ENCODE measurements at regions not wholly inside any gene's neighbourhood (a gene's known extent, or its start where the extent isn't known, plus 50 kb on each side); places are given as distances from the start of the nearest gene placed in this dataset.

GRCh38 chr13:67792151-67792676 is 562.1 kb upstream of the PCDH9 start:
- Histone ChIP-seq H3K79me2 (ENCODE audit: insufficient read depth, low read length) (no peaks in the 10 kb centered on the region), H3K9me2 (replicated peaks; ENCODE audit: insufficient read depth, low read length) (no peaks in the 10 kb centered on the region), H3K9ac (ENCODE audit: low read length) (no peak overlapping the region), H4K20me1 (ENCODE audit: low read depth, low read length) (no peaks in the 10 kb centered on the region), H2AFZ (ENCODE audit: low read depth, low read length, severe bottlenecking) (no peak overlapping the region), H3K4me3 (ENCODE audit: insufficient read depth, low read length, poor library complexity, severe bottlenecking) (no peak overlapping the region), H3K27me3 (ENCODE audit: low read length) (no peaks in the 10 kb centered on the region), H3K4me2 (ENCODE audit: low read depth, low read length, poor library complexity, severe bottlenecking) (no peak overlapping the region), H3K27ac (ENCODE audit: low read depth, low read length) (no peak overlapping the region), H3K36me3 (ENCODE audit: low read length) (no peaks in the 10 kb centered on the region), H3F3A (ENCODE audit: insufficient read depth) (no peaks in the 10 kb centered on the region), H3K9me3 (ENCODE audit: insufficient read depth, low read length) (no peaks in the 10 kb centered on the region)
- TF ChIP-seq CTCF (IDR thresholded peaks at IDR 0.05; ENCODE audit: insufficient read depth, low read length, poor library complexity, severe bottlenecking): no peak

- no peak overlapping the region for H3K27ac ChIP-seq (ENCODE audit: low read depth, low read length)
- no peak overlapping the region for H2AFZ ChIP-seq (ENCODE audit: low read depth, low read length, severe bottlenecking)
- no peaks in the 10 kb centered on the region for H3F3A ChIP-seq (ENCODE audit: insufficient read depth)
- no peak overlapping the region for H3K9ac ChIP-seq (ENCODE audit: low read length)
- no peaks in the 10 kb centered on the region for H3K9me3 ChIP-seq (ENCODE audit: insufficient read depth, low read length)
- no peaks in the 10 kb centered on the region for H3K27me3 ChIP-seq (ENCODE audit: low read length)
- TF ChIP-seq EZH2phosphoT487 (conservative IDR thresholded peaks at IDR 0.05; ENCODE audit: low read length) (no peak), CTCF (IDR thresholded peaks at IDR 0.05; ENCODE audit: insufficient read depth, low read length, poor library complexity, severe bottlenecking) (no peak)
- H3K4me3 ChIP-seq (ENCODE audit: insufficient read depth, low read length, poor library complexity, severe bottlenecking): no peak overlapping the region
- no peak overlapping the region for H3K4me2 ChIP-seq (ENCODE audit: low read depth, low read length, poor library complexity, severe bottlenecking)
- no peaks in the 10 kb centered on the region for H4K20me1 ChIP-seq (ENCODE audit: low read depth, low read length)
- H3K36me3 ChIP-seq (ENCODE audit: low read length): no peaks in the 10 kb centered on the region
- H3K79me2 ChIP-seq (ENCODE audit: insufficient read depth, low read length): no peaks in the 10 kb centered on the region
- no peaks in the 10 kb centered on the region for H3K9me2 ChIP-seq (replicated peaks; ENCODE audit: insufficient read depth, low read length)
These were observed 560.9 kb upstream of the PCDH9 start for GRCh38 chr13:67791047-67791446.

GRCh38 chr13:67776151-67776550 is 546.0 kb upstream of the PCDH9 start:
- Histone ChIP-seq H3K36me3 (ENCODE audit: low read length) (no peaks in the 10 kb centered on the region), H3K9me2 (replicated peaks; ENCODE audit: insufficient read depth, low read length) (no peaks in the 10 kb centered on the region), H2AFZ (ENCODE audit: low read depth, low read length, severe bottlenecking) (no peak overlapping the region), H3K9me3 (ENCODE audit: insufficient read depth, low read length) (peaks cover 5% of the 10 kb centered on the region; the same call in 1 of the 2 replicates), H3K79me2 (ENCODE audit: insufficient read depth, low read length) (no peaks in the 10 kb centered on the region), H3F3A (ENCODE audit: insufficient read depth) (no peaks in the 10 kb centered on the region), H3K4me2 (ENCODE audit: low read depth, low read length, poor library complexity, severe bottlenecking) (no peak overlapping the region), H3K27ac (ENCODE audit: low read depth, low read length) (no peak overlapping the region), H4K20me1 (ENCODE audit: low read depth, low read length) (no peaks in the 10 kb centered on the region), H3K4me3 (ENCODE audit: insufficient read depth, low read length, poor library complexity, severe bottlenecking) (no peak overlapping the region), H3K27me3 (ENCODE audit: low read length) (no peaks in the 10 kb centered on the region), H3K9ac (ENCODE audit: low read length) (no peak overlapping the region)
- TF ChIP-seq EZH2phosphoT487 (conservative IDR thresholded peaks at IDR 0.05; ENCODE audit: low read length): no peak
- no peak for TF ChIP-seq CTCF (IDR thresholded peaks at IDR 0.05; ENCODE audit: insufficient read depth, low read length, poor library complexity, severe bottlenecking)
